ENCODE measurements at regions not wholly inside any gene's neighbourhood (a gene's known extent, or its start where the extent isn't known, plus 50 kb on each side); places are given as distances from the start of the nearest gene placed in this dataset.
"Not testable (repeated sequence)": the region's sequence is repeated elsewhere in the genome, so short reads cannot be mapped to it uniquely, and the experiment has no call there.

- H3K9me3 ChIP-seq (ENCODE audit: control insufficient read depth in 1 of 2, low read length in 2 of 2), result no peaks in the 10 kb centered on the region
- no peaks in the 10 kb centered on the region for H3K4me1 ChIP-seq (ENCODE audit: control insufficient read depth in 1 of 2, insufficient read depth in 2 of 2, low read length in 2 of 2)
- H3K27ac ChIP-seq (ENCODE audit: low read length), result no peak overlapping the region
- H3K27me3 ChIP-seq (ENCODE audit: low read depth, low read length), result no peaks in the 10 kb centered on the region
- no peak overlapping the region for H3K4me3 ChIP-seq (ENCODE audit: low read depth in 1 of 2, low read length in 2 of 2)
- no peaks in the 10 kb centered on the region for H3K36me3 ChIP-seq (ENCODE audit: control insufficient read depth in 1 of 2, insufficient read depth in 2 of 2, low read length in 2 of 2)
Measured at GRCh38 chrY:19427736-19428518, 316.6 kb downstream of the KDM5D start.

GRCh38 chrY:19427191-19427590 lies 317.3 kb downstream of the KDM5D start:
- H3K27ac ChIP-seq (ENCODE audit: low read length); H3K27me3 ChIP-seq (ENCODE audit: low read depth, low read length): not testable (repeated sequence)

GRCh38 chrY:19410980-19411766 lies 333.4 kb downstream of the KDM5D start:
- H3K9me3 ChIP-seq (ENCODE audit: control insufficient read depth in 1 of 2, low read length in 2 of 2), result no peaks in the 10 kb centered on the region
- H3K27me3 ChIP-seq (ENCODE audit: low read depth, low read length), result no peaks in the 10 kb centered on the region
- H3K4me3 ChIP-seq (ENCODE audit: low read depth in 1 of 2, low read length in 2 of 2), result no peak overlapping the region
- H3K4me1 ChIP-seq (ENCODE audit: control insufficient read depth in 1 of 2, insufficient read depth in 2 of 2, low read length in 2 of 2), result no peaks in the 10 kb centered on the region
- H3K36me3 ChIP-seq (ENCODE audit: control insufficient read depth in 1 of 2, insufficient read depth in 2 of 2, low read length in 2 of 2), result no peaks in the 10 kb centered on the region
- H3K27ac ChIP-seq (ENCODE audit: low read length), result no peak overlapping the region

More at GRCh38 chrY:19427191-19427590, 317.3 kb downstream of the KDM5D start:
- not testable (repeated sequence) for H3K36me3 ChIP-seq (ENCODE audit: control insufficient read depth in 1 of 2, insufficient read depth in 2 of 2, low read length in 2 of 2); H3K9me3 ChIP-seq (ENCODE audit: control insufficient read depth in 1 of 2, low read length in 2 of 2); H3K4me1 ChIP-seq (ENCODE audit: control insufficient read depth in 1 of 2, insufficient read depth in 2 of 2, low read length in 2 of 2); H3K4me3 ChIP-seq (ENCODE audit: low read depth in 1 of 2, low read length in 2 of 2)

DNA sequence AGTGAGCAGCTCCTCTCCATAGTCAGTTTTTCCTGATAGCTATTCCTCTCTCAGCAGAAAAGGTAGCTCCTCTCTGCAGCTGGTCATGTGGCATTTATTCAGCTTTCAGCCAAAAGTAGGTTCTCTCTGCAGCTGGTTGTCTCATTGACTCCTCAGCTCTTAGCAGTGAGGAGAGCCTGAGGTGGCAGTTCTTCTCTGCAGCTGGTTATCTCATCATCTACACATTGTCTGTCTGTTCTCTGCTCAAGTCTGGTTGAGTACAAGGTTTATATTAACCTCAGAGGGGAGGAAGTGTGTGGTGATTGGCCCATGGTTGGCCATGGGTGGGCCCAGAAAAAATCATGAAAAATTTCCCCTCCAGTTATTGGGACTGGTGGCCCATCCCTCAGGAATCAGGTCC lies 338.3 kb downstream of the KDM5D start:
- Histone ChIP-seq H3K36me3 (ENCODE audit: control insufficient read depth in 1 of 2, insufficient read depth in 2 of 2, low read length in 2 of 2) (no peaks in the 10 kb centered on the region), H3K9me3 (ENCODE audit: control insufficient read depth in 1 of 2, low read length in 2 of 2) (no peaks in the 10 kb centered on the region), H3K27me3 (ENCODE audit: low read depth, low read length) (no peaks in the 10 kb centered on the region), H3K4me1 (ENCODE audit: control insufficient read depth in 1 of 2, insufficient read depth in 2 of 2, low read length in 2 of 2) (no peaks in the 10 kb centered on the region), H3K4me3 (ENCODE audit: low read depth in 1 of 2, low read length in 2 of 2) (no peak overlapping the region), H3K27ac (ENCODE audit: low read length) (no peak overlapping the region)

GRCh38 chrY:19405598-19405997 lies 338.9 kb downstream of the KDM5D start:
- Histone ChIP-seq H3K4me1 (ENCODE audit: control insufficient read depth in 1 of 2, insufficient read depth in 2 of 2, low read length in 2 of 2) (no peaks in the 10 kb centered on the region), H3K4me3 (ENCODE audit: low read depth in 1 of 2, low read length in 2 of 2) (no peak overlapping the region), H3K27me3 (ENCODE audit: low read depth, low read length) (no peaks in the 10 kb centered on the region), H3K9me3 (ENCODE audit: control insufficient read depth in 1 of 2, low read length in 2 of 2) (no peaks in the 10 kb centered on the region), H3K27ac (ENCODE audit: low read length) (no peak overlapping the region), H3K36me3 (ENCODE audit: control insufficient read depth in 1 of 2, insufficient read depth in 2 of 2, low read length in 2 of 2) (no peaks in the 10 kb centered on the region)

GRCh38 chrY:19392876-19393275 lies 351.6 kb downstream of the KDM5D start:
- no peaks in the 10 kb centered on the region for H3K36me3 ChIP-seq (ENCODE audit: control insufficient read depth in 1 of 2, insufficient read depth in 2 of 2, low read length in 2 of 2)
- H3K4me3 ChIP-seq (ENCODE audit: low read depth in 1 of 2, low read length in 2 of 2), result no peak overlapping the region
- no peaks in the 10 kb centered on the region for H3K27me3 ChIP-seq (ENCODE audit: low read depth, low read length)
- H3K9me3 ChIP-seq (ENCODE audit: control insufficient read depth in 1 of 2, low read length in 2 of 2), result no peaks in the 10 kb centered on the region
- no peaks in the 10 kb centered on the region for H3K4me1 ChIP-seq (ENCODE audit: control insufficient read depth in 1 of 2, insufficient read depth in 2 of 2, low read length in 2 of 2)
- no peak overlapping the region for H3K27ac ChIP-seq (ENCODE audit: low read length)

GRCh38 chrY:19391922-19392321 lies 352.6 kb downstream of the KDM5D start:
- H3K27me3 ChIP-seq (ENCODE audit: low read depth, low read length), result no peaks in the 10 kb centered on the region
- no peak overlapping the region for H3K4me3 ChIP-seq (ENCODE audit: low read depth in 1 of 2, low read length in 2 of 2)
- no peak overlapping the region for H3K27ac ChIP-seq (ENCODE audit: low read length)
- H3K36me3 ChIP-seq (ENCODE audit: control insufficient read depth in 1 of 2, insufficient read depth in 2 of 2, low read length in 2 of 2), result no peaks in the 10 kb centered on the region
- H3K9me3 ChIP-seq (ENCODE audit: control insufficient read depth in 1 of 2, low read length in 2 of 2), result no peaks in the 10 kb centered on the region
- no peaks in the 10 kb centered on the region for H3K4me1 ChIP-seq (ENCODE audit: control insufficient read depth in 1 of 2, insufficient read depth in 2 of 2, low read length in 2 of 2)

DNA sequence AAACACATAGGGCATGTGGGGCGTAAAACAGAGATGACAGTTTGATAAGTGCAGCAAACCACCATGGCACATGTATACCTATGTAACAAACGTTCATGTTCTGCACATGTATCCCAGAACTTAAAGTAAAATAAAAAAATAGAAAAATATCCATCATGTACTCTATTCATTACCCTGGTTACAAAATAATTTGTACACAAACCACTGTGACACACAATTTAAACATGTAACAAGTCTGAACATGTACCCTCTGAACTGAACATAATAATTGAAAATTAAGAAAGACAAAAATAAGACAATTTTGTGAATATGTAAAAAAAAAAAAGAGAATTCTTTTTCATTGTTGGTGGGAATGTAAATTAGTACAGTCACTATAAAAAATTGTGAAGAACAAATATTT lies 379.2 kb downstream of the KDM5D start:
- Histone ChIP-seq H3K9me3 (ENCODE audit: control insufficient read depth in 1 of 2, low read length in 2 of 2) (peaks cover 0 to 2% of the 10 kb centered on the region in 2 donors), H3K4me3 (ENCODE audit: low read depth in 1 of 2, low read length in 2 of 2) (no peak overlapping the region), H3K27me3 (ENCODE audit: low read depth, low read length) (no peaks in the 10 kb centered on the region), H3K36me3 (ENCODE audit: control insufficient read depth in 1 of 2, insufficient read depth in 2 of 2, low read length in 2 of 2) (no peaks in the 10 kb centered on the region), H3K27ac (ENCODE audit: low read length) (no peak overlapping the region), H3K4me1 (ENCODE audit: control insufficient read depth in 1 of 2, insufficient read depth in 2 of 2, low read length in 2 of 2) (no peaks in the 10 kb centered on the region)

GRCh38 chrY:19357249-19357648 lies 387.3 kb downstream of the KDM5D start:
- Histone ChIP-seq H3K9me3 (ENCODE audit: control insufficient read depth in 1 of 2, low read length in 2 of 2) (no peaks in the 10 kb centered on the region), H3K36me3 (ENCODE audit: control insufficient read depth in 1 of 2, insufficient read depth in 2 of 2, low read length in 2 of 2) (no peaks in the 10 kb centered on the region), H3K4me1 (ENCODE audit: control insufficient read depth in 1 of 2, insufficient read depth in 2 of 2, low read length in 2 of 2) (no peaks in the 10 kb centered on the region), H3K27ac (ENCODE audit: low read length) (no peak overlapping the region), H3K4me3 (ENCODE audit: low read depth in 1 of 2, low read length in 2 of 2) (no peak overlapping the region), H3K27me3 (ENCODE audit: low read depth, low read length) (no peaks in the 10 kb centered on the region)

DNA sequence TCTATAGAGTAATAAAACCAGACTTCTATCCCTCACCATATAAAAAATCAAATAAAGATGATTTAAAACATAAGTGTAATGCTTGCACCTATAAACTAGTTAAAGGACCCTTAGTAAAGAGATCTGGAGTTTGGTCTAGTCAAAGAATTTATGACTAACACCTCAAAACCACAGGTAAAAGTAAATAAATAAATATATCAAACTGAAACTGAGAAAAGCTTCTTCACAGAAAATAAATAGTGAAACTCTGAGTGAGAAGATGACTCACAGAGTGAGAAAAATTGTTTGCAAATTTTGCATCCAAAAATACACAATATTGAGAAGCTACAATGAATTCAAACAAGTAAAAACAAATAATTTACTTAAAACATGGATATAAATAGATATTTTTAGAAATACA lies 387.8 kb downstream of the KDM5D start:
- no peaks in the 10 kb centered on the region for H3K4me1 ChIP-seq (ENCODE audit: control insufficient read depth in 1 of 2, insufficient read depth in 2 of 2, low read length in 2 of 2)
- no peak overlapping the region for H3K27ac ChIP-seq (ENCODE audit: low read length)
- no peak overlapping the region for H3K4me3 ChIP-seq (ENCODE audit: low read depth in 1 of 2, low read length in 2 of 2)
- H3K9me3 ChIP-seq (ENCODE audit: control insufficient read depth in 1 of 2, low read length in 2 of 2), result no peaks in the 10 kb centered on the region
- H3K27me3 ChIP-seq (ENCODE audit: low read depth, low read length), result no peaks in the 10 kb centered on the region
- H3K36me3 ChIP-seq (ENCODE audit: control insufficient read depth in 1 of 2, insufficient read depth in 2 of 2, low read length in 2 of 2), result no peaks in the 10 kb centered on the region

- Histone ChIP-seq H3K36me3 (ENCODE audit: control insufficient read depth in 1 of 2, insufficient read depth in 2 of 2, low read length in 2 of 2) (no peaks in the 10 kb centered on the region), H3K27me3 (ENCODE audit: low read depth, low read length) (no peaks in the 10 kb centered on the region), H3K4me1 (ENCODE audit: control insufficient read depth in 1 of 2, insufficient read depth in 2 of 2, low read length in 2 of 2) (no peaks in the 10 kb centered on the region), H3K27ac (ENCODE audit: low read length) (no peak overlapping the region), H3K9me3 (ENCODE audit: control insufficient read depth in 1 of 2, low read length in 2 of 2) (no peaks in the 10 kb centered on the region), H3K4me3 (ENCODE audit: low read depth in 1 of 2, low read length in 2 of 2) (no peak overlapping the region)
Measured at GRCh38 chrY:19354857-19355173, 389.7 kb downstream of the KDM5D start.
